ENCODE measurements at regions not wholly inside any gene's neighbourhood (a gene's known extent, or its start where the extent isn't known, plus 50 kb on each side); places are given as distances from the start of the nearest gene placed in this dataset.

- no peak for TF ChIP-seq GATA3 (IDR thresholded peaks at IDR 0.05; ENCODE audit: low read depth, low read length)
- TF ChIP-seq GATA2 (IDR thresholded peaks at IDR 0.05; ENCODE audit: low read depth, low read length): no peak
Measured at GRCh38 chr3:193944518-193944884, 191.4 kb upstream of the HES1 start.

GRCh38 chr3:193945143-193945542 lies 190.8 kb upstream of the HES1 start:
- TF ChIP-seq GATA3 (IDR thresholded peaks at IDR 0.05; ENCODE audit: low read depth, low read length) (no peak), GATA2 (IDR thresholded peaks at IDR 0.05; ENCODE audit: low read depth, low read length) (no peak)

GRCh38 chr3:193946945-193947344 lies 189.0 kb upstream of the HES1 start:
- TF ChIP-seq GATA2 (IDR thresholded peaks at IDR 0.05; ENCODE audit: low read depth, low read length) (no peak), GATA3 (IDR thresholded peaks at IDR 0.05; ENCODE audit: low read depth, low read length) (no peak)

- no peak for TF ChIP-seq GATA2 (IDR thresholded peaks at IDR 0.05; ENCODE audit: low read depth, low read length)
- TF ChIP-seq GATA3 (IDR thresholded peaks at IDR 0.05; ENCODE audit: low read depth, low read length): no peak
Measured at GRCh38 chr3:193947596-193947995, 188.4 kb upstream of the HES1 start.

GRCh38 chr3:193948459-193948858 lies 187.5 kb upstream of the HES1 start:
- no peak for TF ChIP-seq GATA3 (IDR thresholded peaks at IDR 0.05; ENCODE audit: low read depth, low read length)
- TF ChIP-seq GATA2 (IDR thresholded peaks at IDR 0.05; ENCODE audit: low read depth, low read length): no peak

- TF ChIP-seq GATA3 (IDR thresholded peaks at IDR 0.05; ENCODE audit: low read depth, low read length): no peak
- no peak for TF ChIP-seq GATA2 (IDR thresholded peaks at IDR 0.05; ENCODE audit: low read depth, low read length)
Measured at GRCh38 chr3:193951859-193952258, 184.1 kb upstream of the HES1 start.

- no peak for TF ChIP-seq GATA2 (IDR thresholded peaks at IDR 0.05; ENCODE audit: low read depth, low read length)
- no peak for TF ChIP-seq GATA3 (IDR thresholded peaks at IDR 0.05; ENCODE audit: low read depth, low read length)
Measured at GRCh38 chr3:193954752-193955151, 181.2 kb upstream of the HES1 start.

GRCh38 chr3:193955719-193956118 lies 180.2 kb upstream of the HES1 start:
- TF ChIP-seq GATA3 (IDR thresholded peaks at IDR 0.05; ENCODE audit: low read depth, low read length) (no peak), GATA2 (IDR thresholded peaks at IDR 0.05; ENCODE audit: low read depth, low read length) (no peak)

GRCh38 chr3:193959861-193960260 lies 176.1 kb upstream of the HES1 start:
- TF ChIP-seq GATA2 (IDR thresholded peaks at IDR 0.05; ENCODE audit: low read depth, low read length): no peak
- TF ChIP-seq GATA3 (IDR thresholded peaks at IDR 0.05; ENCODE audit: low read depth, low read length): no peak

GRCh38 chr3:193960487-193961274 lies 175.3 kb upstream of the HES1 start:
- TF ChIP-seq GATA3 (IDR thresholded peaks at IDR 0.05; ENCODE audit: low read depth, low read length) (no peak), GATA2 (IDR thresholded peaks at IDR 0.05; ENCODE audit: low read depth, low read length) (no peak)

GRCh38 chr3:193962986-193963685 lies 172.8 kb upstream of the HES1 start:
- no peak for TF ChIP-seq GATA3 (IDR thresholded peaks at IDR 0.05; ENCODE audit: low read depth, low read length)

- TF ChIP-seq GATA3 (IDR thresholded peaks at IDR 0.05; ENCODE audit: low read depth, low read length) (no peak), GATA2 (IDR thresholded peaks at IDR 0.05; ENCODE audit: low read depth, low read length) (no peak)
Measured at GRCh38 chr3:193963808-193964516, 172.0 kb upstream of the HES1 start.

GRCh38 chr3:193964517-193964880 lies 171.4 kb upstream of the HES1 start:
- TF ChIP-seq GATA2 (IDR thresholded peaks at IDR 0.05; ENCODE audit: low read depth, low read length) (no peak), GATA3 (IDR thresholded peaks at IDR 0.05; ENCODE audit: low read depth, low read length) (no peak)

- TF ChIP-seq GATA2 (IDR thresholded peaks at IDR 0.05; ENCODE audit: low read depth, low read length): no peak
- no peak for TF ChIP-seq GATA3 (IDR thresholded peaks at IDR 0.05; ENCODE audit: low read depth, low read length)
Measured at GRCh38 chr3:193968380-193968974, 167.5 kb upstream of the HES1 start.

All from SH-SY5Y (cell line).